ENCODE measurements at regions not wholly inside any gene's neighbourhood (a gene's known extent, or its start where the extent isn't known, plus 50 kb on each side); places are given as distances from the start of the nearest gene placed in this dataset.

DNA sequence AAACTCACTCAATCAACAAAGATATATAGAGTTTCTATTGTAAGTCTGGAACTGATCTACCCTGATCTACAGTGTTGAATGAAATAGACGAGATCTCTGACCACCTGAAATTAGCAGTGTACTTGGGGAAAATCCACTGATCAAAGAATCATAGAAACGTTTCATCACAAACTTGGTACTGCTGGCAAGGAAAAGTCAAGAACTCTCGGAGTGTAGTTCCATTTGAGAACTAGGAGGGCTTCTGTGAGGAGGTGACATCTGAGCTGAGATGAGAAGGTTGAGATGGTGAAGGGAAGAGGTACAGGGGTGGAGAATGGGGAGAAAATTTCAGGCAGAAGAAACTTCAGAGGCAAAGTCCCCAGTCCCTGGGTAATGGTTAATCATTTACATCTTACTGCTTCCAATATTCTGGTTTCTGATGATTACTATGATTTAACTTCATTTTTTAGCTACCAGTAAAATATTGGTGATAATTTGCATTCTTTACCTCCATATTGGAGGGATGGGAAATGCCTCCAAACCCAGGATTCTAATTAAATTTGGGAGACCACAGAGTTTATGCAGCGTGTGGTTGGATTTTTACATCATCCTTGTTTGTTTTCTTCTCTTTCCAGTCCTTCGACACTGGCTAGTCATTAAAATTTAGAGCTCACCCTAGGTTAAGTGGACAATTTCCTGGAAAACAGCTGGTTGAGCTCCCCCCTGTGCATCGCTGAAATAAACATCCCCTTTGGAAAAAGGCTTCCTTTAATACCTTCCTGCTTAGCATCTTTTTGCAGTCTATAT lies 191.9 kb downstream of the BCAS1 start:
- no peak for DNase-seq (ENCODE audit: low read depth)
- no peak overlapping the region for H3K4me3 ChIP-seq (ENCODE audit: control insufficient read depth, low read depth, low read length)
- TF ChIP-seq, protein P1, sequence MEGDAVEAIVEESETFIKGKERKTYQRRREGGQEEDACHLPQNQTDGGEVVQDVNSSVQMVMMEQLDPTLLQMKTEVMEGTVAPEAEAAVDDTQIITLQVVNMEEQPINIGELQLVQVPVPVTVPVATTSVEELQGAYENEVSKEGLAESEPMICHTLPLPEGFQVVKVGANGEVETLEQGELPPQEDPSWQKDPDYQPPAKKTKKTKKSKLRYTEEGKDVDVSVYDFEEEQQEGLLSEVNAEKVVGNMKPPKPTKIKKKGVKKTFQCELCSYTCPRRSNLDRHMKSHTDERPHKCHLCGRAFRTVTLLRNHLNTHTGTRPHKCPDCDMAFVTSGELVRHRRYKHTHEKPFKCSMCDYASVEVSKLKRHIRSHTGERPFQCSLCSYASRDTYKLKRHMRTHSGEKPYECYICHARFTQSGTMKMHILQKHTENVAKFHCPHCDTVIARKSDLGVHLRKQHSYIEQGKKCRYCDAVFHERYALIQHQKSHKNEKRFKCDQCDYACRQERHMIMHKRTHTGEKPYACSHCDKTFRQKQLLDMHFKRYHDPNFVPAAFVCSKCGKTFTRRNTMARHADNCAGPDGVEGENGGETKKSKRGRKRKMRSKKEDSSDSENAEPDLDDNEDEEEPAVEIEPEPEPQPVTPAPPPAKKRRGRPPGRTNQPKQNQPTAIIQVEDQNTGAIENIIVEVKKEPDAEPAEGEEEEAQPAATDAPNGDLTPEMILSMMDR (conservative IDR thresholded peaks at IDR 0.05; ENCODE audit: control insufficient read depth, insufficient read depth, low read depth, low read length), result no peak

DNA sequence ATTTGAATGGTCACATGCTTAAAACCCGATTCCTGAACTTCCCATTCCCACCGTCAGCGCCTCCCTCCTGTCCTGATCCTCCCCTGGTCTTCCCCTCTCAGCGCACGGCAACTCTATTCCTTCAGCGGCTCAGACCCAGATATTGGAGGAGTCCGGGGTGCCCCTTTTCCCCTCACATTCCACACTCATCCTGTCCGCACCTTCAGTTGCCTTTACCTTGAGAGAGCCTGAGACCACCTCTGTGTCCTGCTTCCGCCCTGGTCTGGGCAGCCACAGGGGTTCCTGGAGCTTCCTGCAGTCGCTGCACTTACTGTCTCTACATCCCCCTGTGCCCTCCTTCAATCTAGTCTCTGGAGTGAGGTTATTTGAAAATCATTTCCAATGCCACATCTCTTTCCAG lies 193.4 kb downstream of the BCAS1 start:
- TF ChIP-seq, protein P1 (conservative IDR thresholded peaks at IDR 0.05; ENCODE audit: control insufficient read depth, insufficient read depth, low read depth, low read length), result no peak
- no peak overlapping the region for H3K4me3 ChIP-seq (ENCODE audit: control insufficient read depth, low read depth, low read length)
- DNase-seq (ENCODE audit: low read depth), result no peak

DNA sequence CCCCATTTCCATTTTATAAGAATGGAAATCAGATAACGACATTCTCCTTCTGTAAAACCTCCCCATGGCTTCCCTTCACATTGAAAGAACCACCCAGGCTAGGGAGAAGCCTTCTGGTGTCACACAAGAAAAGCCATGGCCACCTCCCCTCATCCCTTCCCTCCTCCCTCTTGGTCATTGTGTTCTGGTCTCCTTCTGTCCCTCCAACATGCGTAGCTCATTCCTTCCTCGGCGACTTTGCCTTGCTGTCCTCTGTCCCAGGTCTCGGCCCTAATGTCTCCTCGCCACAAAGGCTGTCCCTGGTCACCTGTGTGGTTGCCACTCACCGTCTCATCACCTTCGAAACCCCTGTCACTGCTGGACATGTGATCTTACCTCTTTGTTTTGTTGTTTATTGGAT lies 193.9 kb downstream of the BCAS1 start:
- DNase-seq (ENCODE audit: low read depth), result no peak
- TF ChIP-seq, protein P1 (conservative IDR thresholded peaks at IDR 0.05; ENCODE audit: control insufficient read depth, insufficient read depth, low read depth, low read length), result no peak
- no peak overlapping the region for H3K4me3 ChIP-seq (ENCODE audit: control insufficient read depth, low read depth, low read length)

DNA sequence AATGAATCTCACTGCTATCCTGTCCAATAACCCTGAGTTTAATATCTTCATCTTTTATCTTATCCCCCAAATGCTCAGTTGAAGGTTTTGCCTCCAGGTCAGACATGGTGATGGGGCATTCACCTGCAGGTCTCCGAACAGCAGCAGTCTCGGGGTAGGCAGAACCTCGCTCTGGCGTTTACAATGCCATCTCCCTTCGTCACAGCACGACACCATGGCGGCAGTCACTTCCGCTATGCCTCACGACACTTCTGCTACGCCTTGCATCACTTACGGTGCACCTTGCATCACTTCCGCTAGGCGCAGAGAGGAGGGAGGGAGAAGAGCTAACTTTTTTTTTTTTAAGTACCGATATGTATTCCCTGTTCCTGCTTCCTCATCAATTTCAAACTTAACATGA lies 194.9 kb downstream of the BCAS1 start:
- no peak for DNase-seq (ENCODE audit: low read depth)
- no peak overlapping the region for H3K4me3 ChIP-seq (ENCODE audit: control insufficient read depth, low read depth, low read length)

DNA sequence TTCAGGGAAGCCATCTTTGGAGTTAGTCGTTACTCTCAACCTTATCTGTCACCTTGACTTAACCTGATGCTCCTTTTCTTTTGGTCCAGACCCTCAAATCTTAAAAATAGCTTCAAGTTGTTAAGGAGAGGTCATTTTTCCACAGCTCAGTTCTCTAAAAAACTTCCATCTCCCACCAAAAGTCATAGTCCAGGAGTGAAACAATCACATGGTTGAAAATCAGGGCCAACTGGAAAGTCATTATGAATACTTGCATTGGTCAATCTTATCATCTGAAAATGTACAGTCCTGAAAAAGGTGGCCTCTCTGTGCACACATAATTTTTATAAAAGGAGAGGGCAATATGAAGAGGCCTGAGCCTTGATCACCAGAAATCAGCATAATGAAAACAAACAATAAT lies 195.7 kb downstream of the BCAS1 start:
- DNase-seq (ENCODE audit: low read depth), result no peak

More for the DNA sequence above, 194.9 kb downstream of the BCAS1 start:
- TF ChIP-seq, protein P1 (conservative IDR thresholded peaks at IDR 0.05; ENCODE audit: control insufficient read depth, insufficient read depth, low read depth, low read length), result no peak

DNA sequence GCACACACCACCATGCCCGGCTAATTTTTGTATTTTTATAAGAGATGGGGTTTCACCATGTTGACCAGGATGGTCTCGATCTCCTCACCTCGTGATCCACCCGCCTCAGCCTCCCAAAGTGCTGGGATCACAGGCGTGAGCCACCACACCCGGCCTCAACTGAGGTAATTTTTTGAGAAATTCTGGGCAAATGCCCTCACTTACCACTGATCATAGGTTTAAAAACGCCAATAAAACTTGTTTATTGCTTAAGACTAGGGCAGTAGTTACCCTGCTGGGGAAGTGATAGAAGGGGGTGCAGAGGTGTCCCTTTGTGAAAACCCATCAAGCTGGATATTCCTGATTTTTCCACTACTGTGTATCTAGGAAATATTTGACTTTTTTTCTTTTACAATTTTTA lies 196.3 kb downstream of the BCAS1 start:
- TF ChIP-seq, protein P1 (conservative IDR thresholded peaks at IDR 0.05; ENCODE audit: control insufficient read depth, insufficient read depth, low read depth, low read length), result no peak
- no peak for DNase-seq (ENCODE audit: low read depth)
- H3K4me3 ChIP-seq (ENCODE audit: control insufficient read depth, low read depth, low read length), result no peak overlapping the region

More for the DNA sequence above, 195.7 kb downstream of the BCAS1 start:
- TF ChIP-seq, protein P1 (conservative IDR thresholded peaks at IDR 0.05; ENCODE audit: control insufficient read depth, insufficient read depth, low read depth, low read length), result no peak
- H3K4me3 ChIP-seq (ENCODE audit: control insufficient read depth, low read depth, low read length), result no peak overlapping the region

All from fibroblast of mammary gland (primary cell).